HEK293 (cell line): ENCODE measurements at regions not wholly inside any gene's neighbourhood (a gene's known extent, or its start where the extent isn't known, plus 50 kb on each side); places are given as distances from the start of the nearest gene placed in this dataset.

Source experiments
- CTCF ChIA-PET: fragments of 350-600 bp; formaldehyde crosslinking; extraction: SDS; loops from one replicate; lab custom pipeline; 2021; ENCODE audit warnings: antibody characterized with exemption; lab: Yijun Ruan, JAX
- POLR2A ChIA-PET: fragments of 300-600 bp; formaldehyde crosslinking; extraction: SDS; loops from one replicate; lab custom pipeline; 2020; ENCODE audit warnings: antibody characterized with exemption, inconsistent platforms; lab: Yijun Ruan, JAX
- H3K27ac ChIP-seq: fragments of 200-500 bp; sonication (Bioruptor generic); 2 replicates; pipeline ENCODE4 v1.5.1; 2014; ENCODE audit warnings: low read depth, low read length, control low read depth, inconsistent platforms; ENCODE audit errors: extremely low read depth
- H3K36me3 ChIP-seq, 2 experiments: fragments of 200-500 bp in 1 of 2; sonication (Bioruptor generic) in 1 of 2; 1 replicate in 1 of 2; 2 replicates in 1 of 2; pipeline ENCODE4 v1.5.1; 2014 to 2017; ENCODE audit warnings: inconsistent platforms in 2 of 2, low read length in 2 of 2; ENCODE audit not compliant: control insufficient read depth in 2 of 2, insufficient read depth in 1 of 2
- H3K4me1 ChIP-seq: fragments of 200-500 bp; sonication (Bioruptor generic); 2 replicates; pipeline ENCODE4 v1.5.1; 2014; ENCODE audit warnings: mild to moderate bottlenecking, low read length, inconsistent platforms; ENCODE audit not compliant: control insufficient read depth, insufficient read depth
- H3K4me3 ChIP-seq: 2 replicates; pipeline ENCODE4 v1.5.1; 2011; ENCODE audit warnings: low read depth, mild to moderate bottlenecking, control low read depth, low read length, moderate library complexity
- H3K9me3 ChIP-seq: fragments of 200-500 bp; sonication (Bioruptor generic); 2 replicates; pipeline ENCODE4 v1.5.1; 2014; ENCODE audit warnings: low read depth, low read length, inconsistent platforms; ENCODE audit not compliant: control insufficient read depth, insufficient read depth
- FEZF1 ChIP-seq: fragments of 450-650 bp; formaldehyde crosslinking; IDR thresholded peaks from 2 replicates; pipeline ENCODE4 v1.5.1; 2016; ENCODE audit warnings: missing biosample characterization, missing genetic modification characterization
- PRDM1 ChIP-seq: fragments of 450-650 bp; formaldehyde crosslinking; IDR thresholded peaks from 2 replicates; pipeline ENCODE4; 2016; ENCODE audit warnings: missing biosample characterization, missing genetic modification characterization
- ZBTB17 ChIP-seq: fragments of 450-650 bp; formaldehyde crosslinking; IDR thresholded peaks from 2 replicates; pipeline ENCODE4 v1.5.1; 2016; ENCODE audit warnings: missing biosample characterization, missing genetic modification characterization
- ZFP37 ChIP-seq: fragments of 450-650 bp; formaldehyde crosslinking; IDR thresholded peaks from 2 replicates; pipeline ENCODE4 v1.5.1; 2016; ENCODE audit warnings: missing biosample characterization, missing genetic modification characterization
- ZNF121 ChIP-seq: fragments of 450-650 bp; formaldehyde crosslinking; IDR thresholded peaks from 2 replicates; pipeline ENCODE4 v1.5.1; 2016; ENCODE audit warnings: missing biosample characterization, missing genetic modification characterization
- ZNF2 ChIP-seq: fragments of 450-650 bp; formaldehyde crosslinking; IDR thresholded peaks from 2 replicates; pipeline ENCODE4 v1.5.1; 2016; ENCODE audit warnings: missing biosample characterization, missing genetic modification characterization
- ZNF24 ChIP-seq: fragments of 450-650 bp; formaldehyde crosslinking; IDR thresholded peaks from 2 replicates; pipeline ENCODE4 v1.5.1; 2016; ENCODE audit warnings: missing biosample characterization, missing genetic modification characterization
- ZNF416 ChIP-seq: fragments of 450-650 bp; formaldehyde crosslinking; IDR thresholded peaks from 2 replicates; pipeline ENCODE4 v1.5.1; 2016; ENCODE audit warnings: missing biosample characterization, missing genetic modification characterization
- ZNF555 ChIP-seq: fragments of 450-650 bp; formaldehyde crosslinking; conservative IDR thresholded peaks from 2 replicates; pipeline ENCODE4 v1.5.1; 2017; ENCODE audit warnings: missing biosample characterization, mild to moderate bottlenecking, missing genetic modification characterization, inconsistent platforms
- ZNF629 ChIP-seq: fragments of 450-650 bp; formaldehyde crosslinking; IDR thresholded peaks from 2 replicates; pipeline ENCODE4 v1.5.1; 2017; ENCODE audit warnings: missing biosample characterization, missing genetic modification characterization
- ZNF777 ChIP-seq: fragments of 450-650 bp; formaldehyde crosslinking; IDR thresholded peaks from 2 replicates; pipeline ENCODE4 v1.5.1; 2017; ENCODE audit warnings: missing biosample characterization, missing genetic modification characterization, borderline replicate concordance
- ZSCAN23 ChIP-seq: fragments of 450-650 bp; formaldehyde crosslinking; IDR thresholded peaks from 2 replicates; pipeline ENCODE4 v1.5.1; 2016; ENCODE audit warnings: missing biosample characterization, missing genetic modification characterization
- TF ChIP-seq, protein P1 (sequence below): fragments of 450-650 bp; formaldehyde crosslinking; IDR thresholded peaks from 2 replicates; pipeline ENCODE4 v1.5.1; 2016; ENCODE audit warnings: missing biosample characterization, missing genetic modification characterization
- TF ChIP-seq, protein P2 (sequence below): fragments of 450-650 bp; formaldehyde crosslinking; IDR thresholded peaks from 2 replicates; pipeline ENCODE4 v1.5.1; 2016; ENCODE audit warnings: missing biosample characterization, missing genetic modification characterization, low read depth
- TF ChIP-seq, protein P3 (sequence below): fragments of 450-650 bp; formaldehyde crosslinking; IDR thresholded peaks from 2 replicates; pipeline ENCODE4 v1.5.1; 2017; ENCODE audit warnings: missing biosample characterization, missing genetic modification characterization
- TF ChIP-seq, protein P4 (sequence below): fragments of 450-650 bp; formaldehyde crosslinking; IDR thresholded peaks from 2 replicates; pipeline ENCODE4 v1.5.1; 2016; ENCODE audit warnings: missing biosample characterization, missing genetic modification characterization
- TF ChIP-seq, protein P5 (sequence below): fragments of 450-650 bp; formaldehyde crosslinking; IDR thresholded peaks from 2 replicates; pipeline ENCODE4 v1.5.1; 2016; ENCODE audit warnings: missing biosample characterization, missing genetic modification characterization
- TF ChIP-seq, protein P6 (sequence below): IDR thresholded peaks from 2 replicates; pipeline ENCODE4 v1.6.1; 2011; ENCODE audit warnings: mild to moderate bottlenecking, low read depth, low read length, borderline replicate concordance

DNA sequence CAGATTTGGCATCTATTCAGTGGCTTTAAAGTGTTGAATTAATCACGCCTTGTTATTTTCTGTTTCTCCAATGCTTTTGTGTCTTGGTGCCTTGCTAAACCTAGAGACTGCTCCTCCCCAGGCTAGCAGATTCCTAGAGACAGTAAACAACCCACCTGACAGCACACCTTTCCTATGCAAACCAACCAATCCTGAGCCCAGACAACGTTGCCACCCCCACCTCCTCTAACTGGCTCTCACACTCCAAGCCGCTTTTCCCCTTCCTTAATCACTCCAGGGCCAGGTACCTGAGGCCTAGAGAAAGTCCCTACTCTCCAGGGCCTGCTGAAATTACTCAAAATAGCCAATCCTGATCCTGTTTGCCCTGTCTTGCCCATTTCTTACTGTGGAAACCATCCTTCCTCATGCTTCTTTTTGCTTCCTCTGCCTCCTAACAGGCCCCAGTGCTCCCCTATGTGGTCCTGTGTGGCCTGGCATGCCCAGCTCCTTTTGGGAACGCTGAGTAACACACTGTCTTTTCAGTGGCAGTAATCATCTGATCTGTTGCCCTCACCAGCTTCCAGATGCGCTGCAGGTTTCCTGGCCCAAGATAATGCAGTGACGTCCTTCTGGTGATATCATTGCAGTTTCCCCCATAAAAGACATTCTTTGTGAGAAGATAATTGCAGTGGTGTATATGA is 53.4 kb downstream of the GAS1 start:
- no peaks in the 10 kb centered on the region for H3K36me3 ChIP-seq
- POLR2A ChIA-PET = no interaction called here
- H3K4me3 ChIP-seq = no peak overlapping the region
- H3K27ac ChIP-seq = no peak overlapping the region
- TF ChIP-seq, protein P1, sequence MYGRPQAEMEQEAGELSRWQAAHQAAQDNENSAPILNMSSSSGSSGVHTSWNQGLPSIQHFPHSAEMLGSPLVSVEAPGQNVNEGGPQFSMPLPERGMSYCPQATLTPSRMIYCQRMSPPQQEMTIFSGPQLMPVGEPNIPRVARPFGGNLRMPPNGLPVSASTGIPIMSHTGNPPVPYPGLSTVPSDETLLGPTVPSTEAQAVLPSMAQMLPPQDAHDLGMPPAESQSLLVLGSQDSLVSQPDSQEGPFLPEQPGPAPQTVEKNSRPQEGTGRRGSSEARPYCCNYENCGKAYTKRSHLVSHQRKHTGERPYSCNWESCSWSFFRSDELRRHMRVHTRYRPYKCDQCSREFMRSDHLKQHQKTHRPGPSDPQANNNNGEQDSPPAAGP (tag by site-specific recombination) = no peak
- TF ChIP-seq ZFP37 = 0 out of 2 replicates have a peak, but pooled peaks have one; percentile 48
- no peak for TF ChIP-seq ZSCAN23 (tag by site-specific recombination)
- TF ChIP-seq PRDM1 (tag by site-specific recombination) = no peak
- TF ChIP-seq, all 188 proteins: peak for 1
- CTCF ChIA-PET = interaction anchor here (0.7 kb wide), 1 partner anchor 377 kb away, joined by 3 read pairs; no protein-coding TSS in a partner anchor
- no peaks in the 10 kb centered on the region for H3K9me3 ChIP-seq
- no peaks in the 10 kb centered on the region for H3K4me1 ChIP-seq

DNA sequence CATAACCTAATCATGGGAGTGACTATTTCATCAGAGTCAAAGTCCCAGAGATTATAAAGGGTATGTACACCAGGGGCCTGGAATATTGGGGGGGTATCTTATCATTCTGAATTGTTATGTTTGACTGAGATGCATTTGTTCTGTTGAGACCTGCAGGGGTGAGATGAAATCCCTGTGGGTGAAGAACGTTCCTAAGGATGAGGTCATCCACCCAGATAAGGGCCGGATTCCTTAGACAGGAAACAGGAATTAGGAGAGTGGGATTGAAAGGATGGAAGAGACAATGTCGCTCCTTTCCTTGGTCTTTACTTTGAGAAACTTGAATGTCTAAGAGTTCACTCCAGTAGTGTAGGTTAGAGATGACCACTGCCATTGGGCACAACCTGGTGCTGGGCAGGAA is 54.7 kb downstream of the GAS1 start:
- CTCF ChIA-PET = no interaction called here
- TF ChIP-seq ZNF416 (tag by site-specific recombination) (no peak), ZNF24 (0 out of 2 replicates have a peak, but pooled peaks have one; percentile 40), ZNF629 (tag by site-specific recombination) (0 out of 2 replicates have a peak, but pooled peaks have one; percentile 42), FEZF1 (tag by site-specific recombination) (peak; percentile 32; the same call in 1 of the 2 replicates), PRDM1 (tag by site-specific recombination) (peak; percentile 41; the same call in 1 of the 2 replicates), ZNF121 (tag by site-specific recombination) (no peak), ZBTB17 (tag by site-specific recombination) (peak; percentile 33; the same call in 1 of the 2 replicates)
- TF ChIP-seq, protein P2, sequence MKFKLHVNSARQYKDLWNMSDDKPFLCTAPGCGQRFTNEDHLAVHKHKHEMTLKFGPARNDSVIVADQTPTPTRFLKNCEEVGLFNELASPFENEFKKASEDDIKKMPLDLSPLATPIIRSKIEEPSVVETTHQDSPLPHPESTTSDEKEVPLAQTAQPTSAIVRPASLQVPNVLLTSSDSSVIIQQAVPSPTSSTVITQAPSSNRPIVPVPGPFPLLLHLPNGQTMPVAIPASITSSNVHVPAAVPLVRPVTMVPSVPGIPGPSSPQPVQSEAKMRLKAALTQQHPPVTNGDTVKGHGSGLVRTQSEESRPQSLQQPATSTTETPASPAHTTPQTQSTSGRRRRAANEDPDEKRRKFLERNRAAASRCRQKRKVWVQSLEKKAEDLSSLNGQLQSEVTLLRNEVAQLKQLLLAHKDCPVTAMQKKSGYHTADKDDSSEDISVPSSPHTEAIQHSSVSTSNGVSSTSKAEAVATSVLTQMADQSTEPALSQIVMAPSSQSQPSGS (tag by site-specific recombination) = peak; percentile 81
- TF ChIP-seq, protein P3, sequence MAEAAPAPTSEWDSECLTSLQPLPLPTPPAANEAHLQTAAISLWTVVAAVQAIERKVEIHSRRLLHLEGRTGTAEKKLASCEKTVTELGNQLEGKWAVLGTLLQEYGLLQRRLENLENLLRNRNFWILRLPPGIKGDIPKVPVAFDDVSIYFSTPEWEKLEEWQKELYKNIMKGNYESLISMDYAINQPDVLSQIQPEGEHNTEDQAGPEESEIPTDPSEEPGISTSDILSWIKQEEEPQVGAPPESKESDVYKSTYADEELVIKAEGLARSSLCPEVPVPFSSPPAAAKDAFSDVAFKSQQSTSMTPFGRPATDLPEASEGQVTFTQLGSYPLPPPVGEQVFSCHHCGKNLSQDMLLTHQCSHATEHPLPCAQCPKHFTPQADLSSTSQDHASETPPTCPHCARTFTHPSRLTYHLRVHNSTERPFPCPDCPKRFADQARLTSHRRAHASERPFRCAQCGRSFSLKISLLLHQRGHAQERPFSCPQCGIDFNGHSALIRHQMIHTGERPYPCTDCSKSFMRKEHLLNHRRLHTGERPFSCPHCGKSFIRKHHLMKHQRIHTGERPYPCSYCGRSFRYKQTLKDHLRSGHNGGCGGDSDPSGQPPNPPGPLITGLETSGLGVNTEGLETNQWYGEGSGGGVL = 0 out of 2 replicates have a peak, but pooled peaks have one; percentile 16
- H3K27ac ChIP-seq = no peak overlapping the region
- POLR2A ChIA-PET = no interaction called here
- H3K36me3 ChIP-seq = no peaks in the 10 kb centered on the region
- no peak overlapping the region for H3K4me3 ChIP-seq
- H3K4me1 ChIP-seq = no peaks in the 10 kb centered on the region
- H3K9me3 ChIP-seq = no peaks in the 10 kb centered on the region

DNA sequence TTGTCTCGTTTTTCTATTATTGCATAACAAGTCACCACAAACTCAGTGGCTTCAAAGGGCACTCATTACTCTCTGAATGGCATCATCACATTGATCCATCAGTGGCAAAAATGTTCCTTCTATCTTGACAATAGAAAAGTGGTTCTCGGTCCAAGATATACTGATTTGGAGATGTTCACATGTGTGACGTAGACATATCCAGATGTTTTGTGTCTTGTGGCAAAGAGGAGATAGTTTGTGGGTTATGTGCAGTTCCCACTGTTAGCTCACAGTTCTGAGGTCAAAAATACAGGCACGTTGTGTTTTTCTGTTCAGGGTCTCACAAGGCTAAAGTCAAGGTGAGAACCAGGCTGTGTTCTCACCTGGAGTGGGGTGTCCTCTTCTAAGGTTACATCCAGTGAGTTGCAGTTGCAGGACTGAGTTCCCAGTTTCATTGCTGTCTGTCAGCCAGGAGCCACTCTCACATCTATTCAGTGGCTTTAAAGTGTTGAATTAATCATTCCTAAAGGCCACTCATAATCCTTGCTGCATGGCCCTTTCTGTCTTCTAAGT is 55.3 kb downstream of the GAS1 start:
- CTCF ChIA-PET = no interaction called here
- H3K36me3 ChIP-seq = no peaks in the 10 kb centered on the region
- TF ChIP-seq ZNF2 (tag by site-specific recombination) = no peak
- TF ChIP-seq, protein P4, sequence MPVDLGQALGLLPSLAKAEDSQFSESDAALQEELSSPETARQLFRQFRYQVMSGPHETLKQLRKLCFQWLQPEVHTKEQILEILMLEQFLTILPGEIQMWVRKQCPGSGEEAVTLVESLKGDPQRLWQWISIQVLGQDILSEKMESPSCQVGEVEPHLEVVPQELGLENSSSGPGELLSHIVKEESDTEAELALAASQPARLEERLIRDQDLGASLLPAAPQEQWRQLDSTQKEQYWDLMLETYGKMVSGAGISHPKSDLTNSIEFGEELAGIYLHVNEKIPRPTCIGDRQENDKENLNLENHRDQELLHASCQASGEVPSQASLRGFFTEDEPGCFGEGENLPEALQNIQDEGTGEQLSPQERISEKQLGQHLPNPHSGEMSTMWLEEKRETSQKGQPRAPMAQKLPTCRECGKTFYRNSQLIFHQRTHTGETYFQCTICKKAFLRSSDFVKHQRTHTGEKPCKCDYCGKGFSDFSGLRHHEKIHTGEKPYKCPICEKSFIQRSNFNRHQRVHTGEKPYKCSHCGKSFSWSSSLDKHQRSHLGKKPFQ = peak; percentile 81
- TF ChIP-seq ZNF555 (tag by site-specific recombination) = no peak
- TF ChIP-seq, protein P5, sequence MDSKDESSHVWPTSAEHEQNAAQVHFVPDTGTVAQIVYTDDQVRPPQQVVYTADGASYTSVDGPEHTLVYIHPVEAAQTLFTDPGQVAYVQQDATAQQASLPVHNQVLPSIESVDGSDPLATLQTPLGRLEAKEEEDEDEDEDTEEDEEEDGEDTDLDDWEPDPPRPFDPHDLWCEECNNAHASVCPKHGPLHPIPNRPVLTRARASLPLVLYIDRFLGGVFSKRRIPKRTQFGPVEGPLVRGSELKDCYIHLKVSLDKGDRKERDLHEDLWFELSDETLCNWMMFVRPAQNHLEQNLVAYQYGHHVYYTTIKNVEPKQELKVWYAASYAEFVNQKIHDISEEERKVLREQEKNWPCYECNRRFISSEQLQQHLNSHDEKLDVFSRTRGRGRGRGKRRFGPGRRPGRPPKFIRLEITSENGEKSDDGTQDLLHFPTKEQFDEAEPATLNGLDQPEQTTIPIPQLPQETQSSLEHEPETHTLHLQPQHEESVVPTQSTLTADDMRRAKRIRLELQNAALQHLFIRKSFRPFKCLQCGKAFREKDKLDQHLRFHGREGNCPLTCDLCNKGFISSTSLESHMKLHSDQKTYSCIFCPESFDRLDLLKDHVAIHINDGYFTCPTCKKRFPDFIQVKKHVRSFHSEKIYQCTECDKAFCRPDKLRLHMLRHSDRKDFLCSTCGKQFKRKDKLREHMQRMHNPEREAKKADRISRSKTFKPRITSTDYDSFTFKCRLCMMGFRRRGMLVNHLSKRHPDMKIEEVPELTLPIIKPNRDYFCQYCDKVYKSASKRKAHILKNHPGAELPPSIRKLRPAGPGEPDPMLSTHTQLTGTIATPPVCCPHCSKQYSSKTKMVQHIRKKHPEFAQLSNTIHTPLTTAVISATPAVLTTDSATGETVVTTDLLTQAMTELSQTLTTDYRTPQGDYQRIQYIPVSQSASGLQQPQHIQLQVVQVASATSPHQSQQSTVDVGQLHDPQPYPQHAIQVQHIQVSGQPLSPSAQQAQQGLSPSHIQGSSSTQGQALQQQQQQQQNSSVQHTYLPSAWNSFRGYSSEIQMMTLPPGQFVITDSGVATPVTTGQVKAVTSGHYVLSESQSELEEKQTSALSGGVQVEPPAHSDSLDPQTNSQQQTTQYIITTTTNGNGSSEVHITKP = no peak
- TF ChIP-seq, protein P6, sequence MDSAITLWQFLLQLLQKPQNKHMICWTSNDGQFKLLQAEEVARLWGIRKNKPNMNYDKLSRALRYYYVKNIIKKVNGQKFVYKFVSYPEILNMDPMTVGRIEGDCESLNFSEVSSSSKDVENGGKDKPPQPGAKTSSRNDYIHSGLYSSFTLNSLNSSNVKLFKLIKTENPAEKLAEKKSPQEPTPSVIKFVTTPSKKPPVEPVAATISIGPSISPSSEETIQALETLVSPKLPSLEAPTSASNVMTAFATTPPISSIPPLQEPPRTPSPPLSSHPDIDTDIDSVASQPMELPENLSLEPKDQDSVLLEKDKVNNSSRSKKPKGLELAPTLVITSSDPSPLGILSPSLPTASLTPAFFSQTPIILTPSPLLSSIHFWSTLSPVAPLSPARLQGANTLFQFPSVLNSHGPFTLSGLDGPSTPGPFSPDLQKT = no peak
- TF ChIP-seq ZNF777 = no peak
- TF ChIP-seq, all 188 proteins: peak for 1
- H3K27ac ChIP-seq = no peak overlapping the region
- H3K9me3 ChIP-seq = no peaks in the 10 kb centered on the region
- H3K4me1 ChIP-seq = no peaks in the 10 kb centered on the region
- POLR2A ChIA-PET = no interaction called here
- no peak overlapping the region for H3K4me3 ChIP-seq
